Embryonic facial prominence (tissue), 1 donor: ENCODE measurements at regions not wholly inside any gene's neighbourhood (a gene's known extent, or its start where the extent isn't known, plus 50 kb on each side); places are given as distances from the start of the nearest gene placed in this dataset.

ENCODE experiments used
- DNase-seq: peaks from one replicate; pipeline ENCODE4 v3.0.0-alpha.2; 2016; ENCODE audit errors: extremely low spot score

GRCh38 chr1:239218301-239218700, 168.1 kb upstream of the CHRM3 start:
- DNase-seq, result no peak

- DNase-seq, result no peak
These were observed 173.6 kb upstream of the CHRM3 start for GRCh38 chr1:239212811-239213220.

GRCh38 chr1:239209591-239209990, 176.8 kb upstream of the CHRM3 start:
- no peak for DNase-seq

- no peak for DNase-seq
These were observed 182.0 kb upstream of the CHRM3 start for GRCh38 chr1:239204401-239204800.

- no peak for DNase-seq
These were observed 188.5 kb upstream of the CHRM3 start for GRCh38 chr1:239197871-239198270.

- DNase-seq, result no peak
These were observed 196.3 kb upstream of the CHRM3 start for GRCh38 chr1:239189998-239190512.

- DNase-seq, result no peak
These were observed 199.9 kb upstream of the CHRM3 start for GRCh38 chr1:239186487-239186886.

- no peak for DNase-seq
These were observed 201.1 kb upstream of the CHRM3 start for GRCh38 chr1:239185245-239185619.

GRCh38 chr1:239184561-239185244, 201.7 kb upstream of the CHRM3 start:
- DNase-seq, result no peak

- no peak for DNase-seq
These were observed 207.4 kb upstream of the CHRM3 start for GRCh38 chr1:239178961-239179360.

GRCh38 chr1:239174880-239175279, 211.5 kb upstream of the CHRM3 start:
- DNase-seq, result no peak

GRCh38 chr1:239170828-239171227, 215.5 kb upstream of the CHRM3 start:
- no peak for DNase-seq

- no peak for DNase-seq
These were observed 217.1 kb upstream of the CHRM3 start for GRCh38 chr1:239169276-239169675.

- no peak for DNase-seq
These were observed 221.8 kb upstream of the CHRM3 start for GRCh38 chr1:239164451-239165180.

- DNase-seq, result no peak
These were observed 230.8 kb upstream of the CHRM3 start for GRCh38 chr1:239155466-239156091.

- no peak for DNase-seq
These were observed 234.4 kb upstream of the CHRM3 start for GRCh38 chr1:239151937-239152336.

GRCh38 chr1:239140968-239141367, 245.4 kb upstream of the CHRM3 start:
- DNase-seq, result no peak

GRCh38 chr1:239139801-239140200, 246.6 kb upstream of the CHRM3 start:
- no peak for DNase-seq

GRCh38 chr1:239128541-239128940, 257.8 kb upstream of the CHRM3 start:
- DNase-seq, result no peak

- DNase-seq, result no peak
These were observed 259.5 kb upstream of the CHRM3 start for GRCh38 chr1:239126884-239127283.

GRCh38 chr1:239125893-239126292, 260.5 kb upstream of the CHRM3 start:
- no peak for DNase-seq

- DNase-seq, result no peak
These were observed 261.3 kb upstream of the CHRM3 start for GRCh38 chr1:239125027-239125426.

GRCh38 chr1:239123260-239123659, 263.1 kb upstream of the CHRM3 start:
- DNase-seq, result no peak
